ENCODE measurements at regions not wholly inside any gene's neighbourhood (a gene's known extent, or its start where the extent isn't known, plus 50 kb on each side); places are given as distances from the start of the nearest gene placed in this dataset.
"Not testable (repeated sequence)": the region's sequence is repeated elsewhere in the genome, so short reads cannot be mapped to it uniquely, and the experiment has no call there.

- TF ChIP-seq CTCF (conservative IDR thresholded peaks at IDR 0.05; ENCODE audit: low read depth, low read length); EZH2 (IDR thresholded peaks at IDR 0.05; ENCODE audit: low read length, unreplicated experiment): not testable (repeated sequence)
These were observed 1104.1 kb downstream of the OLFM4 start for GRCh38 chr13:54132720-54133119.

Measured in PC-3 (cell line).